ENCODE measurements at regions not wholly inside any gene's neighbourhood (a gene's known extent, or its start where the extent isn't known, plus 50 kb on each side); places are given as distances from the start of the nearest gene placed in this dataset.

GRCh38 chr4:148773313-148773712 lies 331.1 kb upstream of the NR3C2 start:
- Histone ChIP-seq H3K27me3 (no peaks in the 10 kb centered on the region), H3K4me1 (no peaks in the 10 kb centered on the region), H3K4me3 (no peak overlapping the region), H3K27ac (no peak overlapping the region), H3K9me3 (no peaks in the 10 kb centered on the region), H3K36me3 (no peaks in the 10 kb centered on the region)
- TF ChIP-seq POLR2A (IDR thresholded peaks at IDR 0.05) (no peak), CTCF (IDR thresholded peaks at IDR 0.05) (no peak)
- DNase-seq: no peak

GRCh38 chr4:148770848-148771247 lies 328.6 kb upstream of the NR3C2 start:
- TF ChIP-seq POLR2A (IDR thresholded peaks at IDR 0.05): no peak
- no peak for TF ChIP-seq CTCF (IDR thresholded peaks at IDR 0.05)
- Histone ChIP-seq H3K27me3 (no peaks in the 10 kb centered on the region), H3K4me1 (no peaks in the 10 kb centered on the region), H3K9me3 (no peaks in the 10 kb centered on the region), H3K36me3 (no peaks in the 10 kb centered on the region), H3K27ac (no peak overlapping the region), H3K4me3 (no peak overlapping the region)
- no peak for DNase-seq

DNA sequence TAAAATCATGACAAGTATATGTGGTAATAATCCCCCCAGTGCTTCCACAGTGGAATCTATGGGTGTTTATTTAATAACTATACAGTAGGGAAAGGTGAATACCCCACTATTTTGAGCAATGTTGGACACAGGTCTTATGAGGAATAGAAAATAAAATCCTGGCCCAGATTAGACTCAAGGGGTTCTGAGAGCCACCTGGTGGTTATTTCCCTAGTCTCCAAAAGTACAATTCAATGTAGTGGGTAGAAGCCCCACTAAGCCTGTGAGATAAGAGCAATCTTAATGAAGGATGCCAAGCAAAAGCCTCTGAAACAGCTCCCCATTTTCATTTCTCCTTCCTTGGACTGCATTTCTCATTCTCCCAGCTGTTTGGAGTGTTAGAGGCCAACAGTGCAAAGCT lies 328.2 kb upstream of the NR3C2 start:
- no peaks in the 10 kb centered on the region for H3K27me3 ChIP-seq
- no peaks in the 10 kb centered on the region for H3K36me3 ChIP-seq
- no peak for DNase-seq
- no peak overlapping the region for H3K4me3 ChIP-seq
- no peak for TF ChIP-seq POLR2A (IDR thresholded peaks at IDR 0.05)
- H3K9me3 ChIP-seq: no peaks in the 10 kb centered on the region
- H3K27ac ChIP-seq: no peak overlapping the region
- no peaks in the 10 kb centered on the region for H3K4me1 ChIP-seq

DNA sequence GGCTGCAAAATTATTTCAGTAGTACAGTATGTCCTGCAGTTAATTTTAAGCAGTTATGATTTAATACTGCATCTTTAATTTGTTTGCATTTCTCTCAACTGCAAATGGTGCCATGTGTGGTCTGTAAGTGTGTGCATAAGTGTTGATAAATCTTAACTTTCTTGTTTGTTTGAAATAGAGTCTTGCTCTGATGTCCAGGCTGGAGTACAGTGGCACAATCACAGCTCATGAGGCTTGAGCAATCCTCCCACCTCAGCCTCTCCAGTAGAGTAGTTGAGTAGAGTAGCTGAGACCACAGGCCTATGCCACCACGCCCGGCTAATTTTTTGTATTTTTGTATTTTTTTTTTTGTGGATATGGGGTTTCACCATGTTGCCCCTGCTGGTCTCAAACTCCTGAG lies 322.5 kb upstream of the NR3C2 start:
- Histone ChIP-seq H3K4me3 (no peak overlapping the region), H3K9me3 (no peaks in the 10 kb centered on the region), H3K4me1 (no peaks in the 10 kb centered on the region), H3K36me3 (no peaks in the 10 kb centered on the region), H3K27ac (no peak overlapping the region), H3K27me3 (no peaks in the 10 kb centered on the region)
- TF ChIP-seq POLR2A (IDR thresholded peaks at IDR 0.05): no peak
- no peak for TF ChIP-seq CTCF (IDR thresholded peaks at IDR 0.05)
- no peak for DNase-seq

- TF ChIP-seq POLR2A (IDR thresholded peaks at IDR 0.05) (no peak), CTCF (IDR thresholded peaks at IDR 0.05) (no peak)
- no peak overlapping the region for H3K27ac ChIP-seq
Observed at GRCh38 chr4:148757171-148757570, 315.0 kb upstream of the NR3C2 start.

DNA sequence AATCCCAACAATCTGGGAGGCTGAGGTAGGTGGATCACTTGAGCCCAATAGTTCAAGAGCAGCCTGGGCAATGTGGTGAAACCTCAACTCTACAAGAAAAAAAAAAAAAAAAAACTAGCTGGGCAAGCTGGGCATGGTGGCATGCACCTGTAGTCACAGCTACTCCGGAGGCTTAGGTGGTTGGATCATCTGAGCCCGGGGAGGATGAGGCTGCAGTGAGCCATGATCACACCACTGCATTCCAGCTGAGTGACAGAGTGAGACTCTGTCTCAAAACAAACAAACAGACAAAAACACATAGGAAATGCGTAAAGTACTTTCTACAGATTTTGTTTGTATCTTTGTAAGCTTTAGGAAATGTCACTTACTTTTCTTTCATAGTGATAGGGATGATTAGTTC lies 307.2 kb upstream of the NR3C2 start:
- Histone ChIP-seq H3K4me1 (no peaks in the 10 kb centered on the region), H3K27me3 (no peaks in the 10 kb centered on the region), H3K4me3 (no peak overlapping the region), H3K36me3 (no peaks in the 10 kb centered on the region), H3K27ac (no peak overlapping the region), H3K9me3 (no peaks in the 10 kb centered on the region)
- no peak for TF ChIP-seq POLR2A (IDR thresholded peaks at IDR 0.05)
- no peak for TF ChIP-seq CTCF (IDR thresholded peaks at IDR 0.05)
- no peak for DNase-seq

More at GRCh38 chr4:148757171-148757570, 315.0 kb upstream of the NR3C2 start:
- Histone ChIP-seq H3K4me3 (no peak overlapping the region), H3K27me3 (no peaks in the 10 kb centered on the region), H3K9me3 (no peaks in the 10 kb centered on the region), H3K4me1 (no peaks in the 10 kb centered on the region), H3K36me3 (no peaks in the 10 kb centered on the region)
- no peak for DNase-seq

Data from Peyer's patch (tissue), 4 donors.